GM19468 (cell line): ENCODE measurements at regions not wholly inside any gene's neighbourhood (a gene's known extent, or its start where the extent isn't known, plus 50 kb on each side); places are given as distances from the start of the nearest gene placed in this dataset.

Experiments used
- ATAC-seq: cut with Tn5 transposase; IDR thresholded peaks from one replicate; pipeline ENCODE4 v1.9.1; 2021; ENCODE audit warnings: mild to moderate bottlenecking, moderate library complexity, moderate number of reproducible peaks; ENCODE audit not compliant: unreplicated experiment; ENCODE audit errors: extremely low read depth

DNA sequence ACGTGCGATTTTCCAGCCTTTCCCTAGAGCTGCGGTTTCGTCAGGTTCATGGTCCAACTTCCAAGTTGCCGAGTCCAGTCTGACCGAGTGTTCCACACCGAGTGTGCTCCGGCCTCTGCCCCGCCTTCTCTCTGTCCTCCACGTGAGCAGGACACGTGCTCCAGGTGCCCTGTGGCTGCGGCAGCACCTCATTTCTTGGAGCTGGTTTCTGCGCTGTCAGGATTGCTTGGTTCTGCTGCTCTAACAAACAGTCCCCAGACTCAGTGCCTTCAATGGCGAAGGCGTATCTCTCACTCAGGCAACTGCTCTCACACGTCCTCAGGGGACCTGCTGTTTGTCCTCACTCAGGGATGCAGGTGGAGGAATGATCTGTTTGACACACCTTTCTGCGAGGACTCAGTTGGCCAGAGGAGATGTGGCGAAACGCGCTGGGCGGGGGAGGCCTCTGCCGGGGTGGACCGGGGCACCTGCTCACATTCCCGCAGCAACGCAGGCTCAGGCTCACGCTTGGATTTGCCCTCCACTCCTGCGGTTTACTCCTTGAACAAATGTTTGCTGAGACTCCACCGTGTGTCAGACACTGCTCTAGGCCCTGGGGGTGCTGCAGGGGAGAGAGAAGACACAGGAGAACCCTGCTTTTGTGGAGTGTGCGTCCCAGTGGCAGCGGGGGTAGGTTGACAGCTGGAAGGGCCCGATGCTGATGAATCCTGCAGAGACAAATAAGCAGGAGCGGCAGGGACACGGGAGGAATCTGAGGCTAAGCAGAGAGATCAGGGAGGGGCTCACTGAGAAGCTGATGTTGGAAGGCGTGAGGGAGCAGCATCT lies 63.4 kb upstream of the FBRSL1 start:
- ATAC-seq = no peak

DNA sequence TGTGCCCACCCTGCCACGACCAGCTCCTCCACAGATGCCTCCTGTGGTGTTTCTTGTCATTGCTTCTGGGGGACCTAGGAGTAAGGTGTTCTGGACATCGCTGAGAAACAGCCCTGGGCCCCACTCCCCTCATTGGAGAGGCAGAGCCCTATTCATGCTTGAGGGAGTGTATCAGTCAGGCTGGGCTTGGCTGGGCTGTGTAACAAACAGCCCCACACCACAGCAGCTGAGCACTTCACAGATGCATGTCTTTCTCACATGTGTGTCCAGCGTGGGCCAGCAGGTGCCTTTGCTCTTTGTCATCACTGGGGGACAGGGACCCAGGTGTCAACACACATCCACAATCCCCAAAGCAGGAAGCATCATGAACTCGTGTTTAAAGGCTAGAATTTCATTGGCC lies 65.1 kb upstream of the FBRSL1 start:
- ATAC-seq = no peak

GRCh38 chr12:132423820-132424645 lies 65.9 kb upstream of the FBRSL1 start:
- ATAC-seq = no peak

DNA sequence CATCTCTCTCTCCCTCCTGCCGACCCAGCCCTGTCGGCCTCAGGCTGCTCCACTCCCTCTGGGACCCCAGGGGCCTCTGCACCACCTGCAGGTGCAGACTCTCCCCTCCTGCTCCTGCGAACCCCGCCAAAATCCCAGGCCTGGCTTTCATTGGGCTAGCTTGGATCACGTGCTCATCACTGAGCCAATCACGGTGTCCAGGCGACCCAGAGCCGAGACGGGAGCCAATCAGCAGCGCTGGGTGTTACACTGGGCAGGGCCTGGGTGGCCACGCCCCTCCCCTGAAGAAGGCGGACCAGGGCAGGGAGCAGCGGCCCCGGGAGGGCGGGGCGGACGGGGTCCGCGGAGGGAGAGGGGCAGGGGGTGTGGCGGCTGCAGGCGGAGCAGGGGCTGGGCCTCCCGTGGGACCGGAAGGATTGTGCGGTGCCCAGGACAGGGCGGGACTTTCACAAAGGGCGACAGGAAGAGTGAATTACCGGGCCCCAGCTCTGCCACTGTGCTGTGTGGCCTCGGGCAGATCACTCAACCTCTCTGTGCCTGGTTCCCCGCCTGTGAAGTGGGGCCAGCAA lies 66.6 kb upstream of the FBRSL1 start:
- ATAC-seq = no peak

DNA sequence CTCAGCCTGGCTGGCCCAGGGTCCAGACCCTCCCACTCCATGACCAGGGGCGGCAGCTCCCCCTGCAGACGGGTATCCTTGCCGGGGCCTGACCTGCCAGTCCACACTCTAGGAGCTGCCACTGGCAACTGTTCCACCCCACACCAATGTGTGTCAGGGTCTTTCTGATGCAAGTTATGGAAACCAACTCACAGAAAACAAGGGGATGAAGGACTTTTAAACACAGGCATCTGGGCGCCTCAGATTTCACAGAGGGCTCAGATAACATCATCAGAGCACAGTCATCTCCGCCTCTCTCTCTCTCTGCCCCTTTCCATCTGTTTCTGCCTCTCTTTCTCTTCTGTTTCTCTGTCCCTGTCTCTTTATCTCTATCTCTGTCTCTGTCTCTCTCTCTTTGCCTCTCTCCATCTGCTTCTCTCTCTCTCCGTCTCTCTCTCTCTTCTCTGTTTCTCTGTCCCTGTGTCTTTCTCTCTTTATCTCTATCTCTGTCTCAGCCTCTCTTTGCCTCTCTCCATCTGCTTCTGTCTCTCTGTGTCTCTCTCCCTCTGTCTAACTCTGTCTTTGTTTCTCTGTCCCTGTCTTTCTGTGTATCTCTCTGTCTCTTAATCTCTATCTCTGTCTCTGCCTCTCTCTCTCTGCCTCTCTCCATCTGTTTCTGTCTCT lies 67.4 kb upstream of the FBRSL1 start:
- no peak for ATAC-seq

DNA sequence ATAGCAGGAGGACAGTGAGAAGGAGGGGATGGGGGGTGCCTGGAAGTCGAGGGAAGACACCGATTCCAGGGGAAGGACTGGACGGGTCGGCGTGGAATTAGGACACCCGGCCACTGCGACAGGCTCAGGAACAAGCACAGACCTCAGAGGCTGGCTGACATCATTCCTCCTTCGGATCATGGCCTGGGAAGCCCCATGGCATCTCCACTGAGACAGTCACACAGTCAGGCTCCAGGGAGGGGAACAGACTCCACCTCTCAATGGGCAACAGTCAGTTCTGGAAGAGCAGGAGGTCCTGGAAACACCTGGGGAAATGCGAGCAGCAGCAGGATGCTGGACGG lies 67.9 kb upstream of the FBRSL1 start:
- ATAC-seq = no peak

DNA sequence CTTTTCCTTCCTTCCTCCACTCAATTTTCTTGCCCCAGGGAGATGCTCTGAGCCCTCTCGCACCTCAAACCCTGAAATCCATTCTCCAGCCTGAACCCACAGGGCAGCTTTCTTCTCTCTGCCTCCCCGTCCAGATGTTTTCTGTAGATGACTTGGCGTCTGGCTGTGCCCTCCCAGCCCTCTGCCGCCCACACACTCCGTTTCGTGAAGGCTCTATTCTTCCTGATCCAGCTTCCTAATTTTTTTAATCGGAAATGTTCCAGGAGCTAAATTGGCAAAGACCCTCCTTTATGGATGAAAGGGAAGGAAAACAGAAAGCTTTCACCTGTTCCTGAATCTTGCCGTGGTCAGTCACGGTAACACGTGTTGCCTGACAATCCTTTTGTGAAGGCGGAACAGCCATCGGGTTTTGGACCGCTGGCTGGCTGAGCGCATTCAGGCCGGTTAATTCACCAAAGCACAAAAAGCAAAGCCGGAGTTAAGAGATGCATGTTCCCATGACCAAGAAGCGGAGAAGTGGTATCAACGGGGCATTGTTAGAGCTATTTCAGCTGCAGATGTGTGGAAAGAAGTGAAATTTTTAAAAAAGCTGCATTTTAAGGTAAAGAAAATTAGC lies 70.2 kb upstream of the FBRSL1 start:
- ATAC-seq = no peak

GRCh38 chr12:132418393-132418925 lies 71.5 kb upstream of the FBRSL1 start:
- no peak for ATAC-seq

- ATAC-seq = no peak
Observed at GRCh38 chr12:132417741-132418140, 72.2 kb upstream of the FBRSL1 start.

DNA sequence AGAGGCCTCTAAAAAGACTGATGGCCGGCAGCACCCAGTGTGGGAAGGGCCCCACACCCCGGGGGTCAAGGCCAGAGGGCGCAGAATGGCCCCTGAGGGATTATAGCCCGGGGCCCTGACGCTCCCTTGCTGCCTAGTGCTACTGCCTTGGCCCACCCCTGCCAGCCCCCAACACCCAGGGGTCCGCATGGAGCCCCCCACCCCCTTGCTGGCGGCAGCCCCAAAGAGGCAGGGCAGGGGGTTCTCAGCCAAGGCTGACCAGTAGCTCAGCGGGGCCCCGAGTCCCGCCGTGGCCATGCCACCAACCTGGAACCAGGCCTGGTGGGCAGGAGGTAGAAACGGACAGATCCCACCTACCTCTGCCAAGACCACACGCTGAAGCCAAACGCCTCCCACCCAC lies 73.1 kb upstream of the FBRSL1 start:
- no peak for ATAC-seq

DNA sequence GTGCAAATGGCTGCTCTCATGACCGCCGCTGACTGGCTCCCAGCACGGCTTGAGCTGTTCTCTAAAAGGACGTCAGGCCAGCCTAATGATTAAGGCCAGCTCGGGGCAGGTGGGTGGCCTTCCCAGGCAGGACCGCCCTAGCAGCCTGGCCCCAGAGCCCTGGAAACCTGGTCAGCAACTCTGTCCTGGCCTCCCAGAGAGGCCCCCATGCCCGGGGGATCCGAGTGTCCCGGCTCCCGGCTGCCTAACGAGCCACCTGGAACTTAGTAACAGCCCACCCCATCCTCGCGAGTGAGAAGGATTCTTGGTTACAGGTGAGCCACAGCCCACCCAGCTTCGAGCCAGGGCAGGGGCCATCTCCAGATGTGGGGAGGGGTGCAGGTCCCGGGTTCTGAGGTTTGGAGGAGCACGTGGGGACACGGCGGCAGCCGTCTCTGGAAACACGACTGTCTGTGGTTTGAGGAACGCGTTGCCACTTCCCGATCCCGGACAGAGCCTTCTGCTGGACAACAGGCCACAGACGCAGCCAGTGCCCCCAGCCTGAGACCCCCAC lies 73.8 kb upstream of the FBRSL1 start:
- ATAC-seq = no peak

GRCh38 chr12:132415327-132416120 lies 74.4 kb upstream of the FBRSL1 start:
- no peak for ATAC-seq

DNA sequence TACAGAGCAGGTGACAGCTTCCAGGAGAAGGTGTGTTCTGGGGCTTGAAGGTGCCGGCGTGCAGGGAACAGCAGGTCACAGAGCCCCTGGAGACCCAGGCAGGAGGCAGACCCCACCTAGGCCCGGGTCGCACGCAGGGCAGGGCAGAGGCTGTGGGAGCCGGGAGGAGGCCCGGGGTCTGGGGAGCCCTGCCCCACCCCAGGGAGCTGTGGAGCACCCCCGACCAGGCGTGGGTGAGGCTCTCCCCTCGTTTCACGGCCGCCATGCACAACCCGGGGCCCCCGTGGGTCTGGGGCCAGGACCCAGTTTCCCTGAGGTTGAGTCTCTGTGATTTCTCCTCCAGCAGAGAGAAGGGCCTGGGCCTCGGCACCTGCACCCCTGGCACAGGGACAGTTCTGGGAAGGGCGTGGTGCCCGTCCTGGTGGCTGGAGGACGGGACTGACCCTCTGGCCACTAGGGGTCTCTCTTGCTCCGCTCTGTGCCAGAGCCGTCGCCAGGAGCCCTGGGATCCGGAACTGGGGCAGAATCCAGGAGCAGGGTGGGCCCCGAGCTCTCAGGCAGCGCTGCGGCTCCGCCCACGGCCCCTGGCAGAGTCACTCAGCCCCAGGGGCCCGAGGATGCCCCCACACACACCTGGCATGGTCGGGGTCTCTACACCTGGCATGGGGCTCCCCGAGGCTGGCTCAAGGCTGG lies 75.2 kb upstream of the FBRSL1 start:
- ATAC-seq = no peak

GRCh38 chr12:132413931-132414588 lies 75.9 kb upstream of the FBRSL1 start:
- ATAC-seq = no peak

DNA sequence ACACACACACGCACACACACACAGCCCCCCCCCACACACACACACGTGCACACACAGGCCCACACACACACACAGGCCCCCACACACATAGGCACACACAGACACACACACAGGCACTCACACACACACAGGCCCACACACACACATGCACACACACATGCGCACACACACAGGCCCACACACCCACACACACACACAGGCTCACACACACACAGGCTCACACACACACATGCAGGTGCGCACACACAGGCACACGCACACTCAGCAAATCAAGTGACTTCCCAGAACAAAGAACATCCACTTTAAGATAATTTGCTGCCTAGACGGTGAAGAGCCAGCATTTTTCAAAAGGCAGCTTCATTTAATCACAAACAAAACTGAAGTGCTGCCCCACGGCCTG lies 78.5 kb upstream of the FBRSL1 start:
- no peak for ATAC-seq

- no peak for ATAC-seq
Observed at GRCh38 chr12:132410849-132411248, 79.1 kb upstream of the FBRSL1 start.

GRCh38 chr12:132410296-132410625 lies 79.7 kb upstream of the FBRSL1 start:
- no peak for ATAC-seq
